Testis (tissue), 2 donors: ENCODE measurements at regions not wholly inside any gene's neighbourhood (a gene's known extent, or its start where the extent isn't known, plus 50 kb on each side); places are given as distances from the start of the nearest gene placed in this dataset.
"Not testable (repeated sequence)": the region's sequence is repeated elsewhere in the genome, so short reads cannot be mapped to it uniquely, and the experiment has no call there.

Experiments
- DNase-seq: peaks from one replicate; pipeline ENCODE4 v3.0.0-alpha.2; 2019
- H3K27ac ChIP-seq, 2 donors: fragments of 200-600 bp; sonication (generic); one replicate each; pipeline ENCODE4 v1.5.1; 2019
- H3K27me3 ChIP-seq: fragments of 200-600 bp; sonication (generic); one replicate; pipeline ENCODE4 v1.5.1; 2019
- H3K36me3 ChIP-seq: fragments of 200-600 bp; sonication (generic); one replicate; pipeline ENCODE4 v1.5.1; 2017; ENCODE audit warnings: low read depth; ENCODE audit errors: missing control alignments
- H3K4me1 ChIP-seq: fragments of 200-600 bp; sonication (generic); one replicate; pipeline ENCODE4 v1.5.1; 2019
- H3K4me3 ChIP-seq, 2 donors: fragments of 200-600 bp; sonication (generic); one replicate each; pipeline ENCODE4 v1.5.1; 2017 to 2019
- H3K9me3 ChIP-seq: fragments of 200-600 bp; sonication (generic); one replicate; pipeline ENCODE4 v1.5.1; 2017
- POLR2A ChIP-seq: fragments of 450-650 bp; IDR thresholded peaks from one replicate; pipeline ENCODE4 v1.6.1; 2017; ENCODE audit warnings: antibody characterized with exemption, mild to moderate bottlenecking, moderate library complexity
- WGBS, 2 donors: methylation state at CpG; one replicate each; pipeline ENCODE4 v1.1.5; 2018; 5-methylcytosine and 5-hydroxymethylcytosine counted together
- intact Hi-C: fragments of 100-400 bp; cut with DNase I; formaldehyde crosslinking; loops from one replicate; pipeline ENCODE4 v1.15.1; 2023; ENCODE audit warnings: low total_unique reads
- TF ChIP-seq, protein P1 (sequence below), 3 experiments: fragments of 450-650 bp in 2 of 3; fragments of 200-600 bp in 1 of 3; sonication (generic) in 1 of 3; IDR thresholded peaks; one replicate each; pipeline ENCODE4 v1.5.1; 2016 to 2019; ENCODE audit warnings: antibody characterized with exemption in 3 of 3, mild to moderate bottlenecking in 2 of 3, moderate library complexity in 1 of 3

DNA sequence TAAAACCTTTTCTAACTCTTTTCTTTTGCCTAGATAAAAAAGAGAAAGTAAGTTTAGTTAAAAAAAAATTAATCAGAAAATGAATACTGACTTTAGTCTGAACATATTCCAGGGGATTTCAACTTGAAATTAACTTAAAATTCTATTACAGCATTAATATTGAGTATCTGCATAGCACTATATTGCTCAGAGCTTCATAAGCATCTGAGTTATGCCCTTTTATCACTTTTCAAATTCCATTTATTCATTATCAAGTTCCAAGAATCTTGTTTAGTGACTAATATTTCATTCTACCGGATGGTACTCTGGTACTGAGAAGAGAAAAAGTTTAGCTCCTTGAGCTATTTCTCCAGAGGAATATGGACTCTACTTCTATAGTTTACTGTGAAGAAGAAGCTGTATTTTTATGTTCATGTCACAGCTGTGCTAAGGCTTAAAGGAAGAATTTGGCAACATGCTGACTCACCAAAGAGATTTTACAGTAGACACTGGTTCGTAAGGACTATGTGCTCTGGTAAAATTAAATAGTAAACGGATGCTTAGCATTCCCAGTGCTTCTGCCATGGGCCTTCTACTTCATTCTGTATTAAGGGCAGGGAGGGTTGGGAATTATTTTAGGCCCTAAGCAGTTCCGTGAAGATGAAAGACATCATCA, 285.2 kb upstream of the SEMA6A start:
- Histone ChIP-seq H3K9me3 (no peaks in the 10 kb centered on the region), H3K4me3 (no peak overlapping the region), H3K27me3 (no peaks in the 10 kb centered on the region), H3K36me3 (no peaks in the 10 kb centered on the region), H3K27ac (no peak overlapping the region), H3K4me1 (no peaks in the 10 kb centered on the region)
- no peak for DNase-seq
- no peak for TF ChIP-seq POLR2A
- 76% methylated on average over 4 of the region's 4 CpGs for WGBS, 2 donors
- intact Hi-C loops: no loop called here

DNA sequence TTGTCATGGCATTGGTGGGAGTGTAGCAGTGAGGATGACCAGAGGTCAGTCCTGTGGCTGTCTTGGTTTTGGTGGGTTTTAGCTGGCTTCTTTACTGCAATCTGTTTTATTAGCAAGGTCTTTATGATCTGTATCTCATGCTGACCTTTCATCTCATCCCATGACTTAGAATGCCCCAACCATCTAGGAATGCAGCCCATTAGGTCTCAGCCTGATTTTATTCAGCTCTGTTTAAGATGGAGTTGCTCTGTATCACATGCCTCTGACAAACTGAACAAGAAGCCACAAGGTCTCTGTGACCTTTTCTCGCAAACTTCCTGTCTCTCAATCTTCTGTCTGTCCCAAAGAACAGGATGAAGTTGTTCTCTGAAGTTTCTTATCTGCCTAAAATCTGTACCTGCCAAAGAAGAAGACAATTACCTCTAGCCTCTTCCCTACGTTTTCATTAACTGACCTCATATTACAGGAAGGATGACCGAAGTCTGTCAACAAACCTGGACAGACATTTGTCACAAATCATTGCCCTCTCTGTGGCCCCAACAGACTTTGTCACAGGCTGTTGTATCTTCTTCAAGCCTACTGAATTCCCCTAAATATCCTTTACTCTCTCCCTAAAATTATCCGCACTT, 284.2 kb upstream of the SEMA6A start:
- 90 to 91% methylated on average over 4 of the region's 4 CpGs for WGBS, 2 donors
- no peak for DNase-seq
- H3K27ac ChIP-seq: no peak overlapping the region
- H3K27me3 ChIP-seq: no peaks in the 10 kb centered on the region
- TF ChIP-seq, protein P1, sequence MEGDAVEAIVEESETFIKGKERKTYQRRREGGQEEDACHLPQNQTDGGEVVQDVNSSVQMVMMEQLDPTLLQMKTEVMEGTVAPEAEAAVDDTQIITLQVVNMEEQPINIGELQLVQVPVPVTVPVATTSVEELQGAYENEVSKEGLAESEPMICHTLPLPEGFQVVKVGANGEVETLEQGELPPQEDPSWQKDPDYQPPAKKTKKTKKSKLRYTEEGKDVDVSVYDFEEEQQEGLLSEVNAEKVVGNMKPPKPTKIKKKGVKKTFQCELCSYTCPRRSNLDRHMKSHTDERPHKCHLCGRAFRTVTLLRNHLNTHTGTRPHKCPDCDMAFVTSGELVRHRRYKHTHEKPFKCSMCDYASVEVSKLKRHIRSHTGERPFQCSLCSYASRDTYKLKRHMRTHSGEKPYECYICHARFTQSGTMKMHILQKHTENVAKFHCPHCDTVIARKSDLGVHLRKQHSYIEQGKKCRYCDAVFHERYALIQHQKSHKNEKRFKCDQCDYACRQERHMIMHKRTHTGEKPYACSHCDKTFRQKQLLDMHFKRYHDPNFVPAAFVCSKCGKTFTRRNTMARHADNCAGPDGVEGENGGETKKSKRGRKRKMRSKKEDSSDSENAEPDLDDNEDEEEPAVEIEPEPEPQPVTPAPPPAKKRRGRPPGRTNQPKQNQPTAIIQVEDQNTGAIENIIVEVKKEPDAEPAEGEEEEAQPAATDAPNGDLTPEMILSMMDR (IDR thresholded peaks at IDR 0.05): no peak
- TF ChIP-seq POLR2A: no peak
- no peaks in the 10 kb centered on the region for H3K36me3 ChIP-seq
- H3K4me3 ChIP-seq: no peak overlapping the region
- H3K9me3 ChIP-seq: no peaks in the 10 kb centered on the region
- H3K4me1 ChIP-seq: no peaks in the 10 kb centered on the region
- intact Hi-C loops: no loop called here

DNA sequence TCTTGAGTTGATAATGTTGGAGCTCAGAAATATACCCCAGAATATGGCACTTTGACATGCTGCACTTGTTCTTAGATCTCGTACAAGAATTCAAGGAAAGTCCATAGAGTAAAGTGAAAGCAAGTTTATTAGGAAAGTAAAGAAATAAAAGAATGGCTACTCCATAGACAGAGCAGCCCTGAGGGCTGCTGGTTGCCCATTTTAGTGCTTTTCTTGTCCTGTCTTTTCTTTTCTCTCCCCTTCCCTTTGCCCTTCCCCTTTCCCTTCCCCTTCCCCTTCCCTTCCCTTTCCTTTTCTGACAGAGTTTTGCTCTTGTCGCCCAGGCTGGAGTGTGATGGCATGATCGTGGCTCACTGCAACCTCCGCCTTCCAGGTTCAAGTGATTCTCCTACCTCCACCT, 283.4 kb upstream of the SEMA6A start:
- H3K4me1 ChIP-seq, H3K4me3 ChIP-seq: not testable (repeated sequence)

DNA sequence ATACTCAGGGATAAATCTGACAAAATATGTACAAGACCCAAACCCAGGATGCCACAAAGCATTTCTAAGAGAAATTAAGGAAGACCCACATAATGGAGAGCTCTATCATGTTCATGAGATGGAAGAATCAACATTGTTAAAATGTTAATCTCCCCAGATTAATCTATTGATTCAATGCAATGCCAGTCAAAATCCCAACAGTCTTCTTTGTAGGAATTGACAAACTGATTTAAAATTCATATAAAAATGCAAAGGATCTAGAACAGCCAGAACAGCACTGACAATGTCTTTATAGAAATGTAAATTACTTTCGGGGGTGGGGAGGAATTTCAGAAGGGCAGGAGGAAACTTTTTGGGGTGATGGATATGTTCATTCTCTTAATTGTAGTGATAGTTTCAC, 281.6 kb upstream of the SEMA6A start:
- H3K27me3 ChIP-seq: no peaks in the 10 kb centered on the region
- 78 to 86% methylated on average over 1 of the region's 1 CpG for whole genome bisulfite sequencing, 2 donors
- H3K4me1 ChIP-seq: no peaks in the 10 kb centered on the region
- TF ChIP-seq, protein P1 (IDR thresholded peaks at IDR 0.05): no peak
- no peak for TF ChIP-seq POLR2A
- intact Hi-C loops: no loop called here
- no peaks in the 10 kb centered on the region for H3K36me3 ChIP-seq
- H3K9me3 ChIP-seq: no peaks in the 10 kb centered on the region
- H3K4me3 ChIP-seq: no peak overlapping the region
- H3K27ac ChIP-seq: no peak overlapping the region
- no peak for DNase-seq

More for the DNA sequence above, 283.4 kb upstream of the SEMA6A start:
- H3K9me3 ChIP-seq, H3K27ac ChIP-seq, H3K36me3 ChIP-seq, H3K27me3 ChIP-seq, DNase-seq, intact Hi-C loops: not testable (repeated sequence)
- WGBS, 2 donors: 97% methylated on average over 4 of the region's 4 CpGs

DNA sequence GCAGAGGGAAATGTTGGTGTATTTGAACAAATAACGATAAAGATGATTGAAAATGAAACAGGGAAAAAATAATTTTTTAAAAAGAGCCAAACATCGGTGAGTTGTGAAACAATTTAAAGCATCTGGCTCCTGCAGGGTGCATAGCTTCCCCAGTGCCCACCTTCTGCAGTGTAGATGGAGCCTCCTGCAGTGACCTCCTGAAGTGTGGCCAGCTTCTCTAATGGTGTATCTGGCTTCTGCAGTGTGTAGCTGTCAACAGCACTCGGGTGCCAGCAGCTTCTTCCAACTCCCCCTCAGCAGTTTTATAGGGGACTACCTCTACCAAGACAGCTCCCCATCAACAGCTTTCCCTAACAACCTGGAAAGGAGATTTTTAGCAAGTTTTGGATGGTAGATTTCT, 279.4 kb upstream of the SEMA6A start:
- Histone ChIP-seq H3K27ac (no peak overlapping the region), H3K4me3 (no peak overlapping the region), H3K9me3 (no peaks in the 10 kb centered on the region), H3K4me1 (no peaks in the 10 kb centered on the region), H3K36me3 (no peaks in the 10 kb centered on the region), H3K27me3 (no peaks in the 10 kb centered on the region)
- no peak for TF ChIP-seq POLR2A
- TF ChIP-seq, protein P1 (IDR thresholded peaks at IDR 0.05): no peak
- intact Hi-C loops: no loop called here
- 70 to 79% methylated on average over 3 of the region's 3 CpGs for WGBS, 2 donors
- no peak for DNase-seq
